ENCODE measurements at regions not wholly inside any gene's neighbourhood (a gene's known extent, or its start where the extent isn't known, plus 50 kb on each side); places are given as distances from the start of the nearest gene placed in this dataset.
"Not testable (repeated sequence)": the region's sequence is repeated elsewhere in the genome, so short reads cannot be mapped to it uniquely, and the experiment has no call there.

DNA sequence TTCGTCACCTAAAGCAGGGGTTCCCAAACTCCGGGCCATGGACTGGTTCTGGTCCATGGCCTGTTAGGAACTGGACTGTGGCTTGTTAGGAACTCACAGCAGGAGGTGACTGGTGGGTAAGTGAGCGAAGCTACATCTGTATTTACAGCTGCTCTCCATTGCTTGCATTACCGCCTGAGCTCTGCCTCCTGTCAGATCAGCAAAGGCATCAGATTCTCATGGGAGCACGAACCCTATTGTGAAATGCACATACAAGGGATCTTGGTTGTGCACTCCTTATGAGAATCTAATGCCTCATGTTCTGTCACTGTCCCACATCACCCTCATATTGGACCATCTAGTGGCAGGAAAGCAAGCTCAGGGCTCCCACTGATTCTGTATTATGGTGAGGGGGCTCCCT, 217.0 kb downstream of the ZFP36L2 start:
- DNase-seq: no peak

GRCh38 chr2:43008388-43008787, 216.0 kb upstream of the HAAO start:
- no peak for DNase-seq

DNA sequence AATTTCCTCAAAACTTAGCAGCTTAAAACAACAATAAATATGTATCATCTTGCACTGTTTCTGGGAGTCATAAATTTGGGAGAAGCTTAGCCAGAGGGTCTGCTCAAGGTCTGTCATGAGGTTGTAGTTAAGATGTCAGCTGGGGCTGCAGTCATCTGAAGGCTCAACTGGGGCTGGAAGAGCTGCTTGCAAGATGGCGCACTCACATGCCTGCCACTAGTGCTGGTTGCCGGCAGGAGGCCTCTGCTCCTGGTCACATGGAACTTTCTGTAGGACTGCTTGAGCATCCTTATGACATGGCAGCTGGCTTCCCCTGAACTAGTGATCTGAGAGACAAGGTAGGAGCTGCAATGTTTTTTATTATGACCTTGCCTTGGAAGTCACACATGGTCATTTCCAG, 215.5 kb upstream of the HAAO start:
- no peak for DNase-seq

DNA sequence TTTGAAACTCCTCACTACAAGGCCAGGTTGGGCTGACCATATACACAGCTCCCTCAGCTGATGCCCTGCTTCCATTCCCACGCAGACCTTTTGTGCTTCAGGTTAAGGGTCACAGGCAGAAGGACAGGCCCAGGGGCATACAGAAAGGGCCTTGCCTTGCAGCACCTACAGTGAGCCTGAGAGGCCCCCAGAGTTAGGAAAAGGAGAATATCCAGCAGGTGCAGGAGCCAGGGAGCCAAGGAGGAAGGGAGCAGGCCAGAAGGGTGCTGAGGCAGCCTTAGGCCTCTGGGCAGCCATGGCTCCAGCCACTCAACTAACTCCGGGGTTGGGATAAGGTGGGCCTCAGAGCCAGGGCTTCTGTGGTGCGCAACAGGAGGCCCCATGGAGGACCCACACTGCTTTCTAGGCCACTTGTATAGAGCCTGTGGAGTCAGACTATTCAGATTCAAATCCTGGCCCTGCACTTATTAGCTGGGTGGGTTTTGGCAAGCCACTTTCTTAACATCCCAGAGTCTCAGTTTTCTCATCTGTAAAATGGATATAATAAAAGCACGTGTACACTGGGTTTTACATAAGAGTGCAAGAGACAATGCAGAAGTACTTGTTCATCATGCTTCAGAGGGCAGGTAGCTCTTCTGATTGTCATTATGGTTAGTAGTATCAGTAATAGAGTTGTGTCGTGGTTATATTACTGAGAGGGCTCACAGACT, 214.6 kb upstream of the HAAO start:
- DNase-seq: no peak

DNA sequence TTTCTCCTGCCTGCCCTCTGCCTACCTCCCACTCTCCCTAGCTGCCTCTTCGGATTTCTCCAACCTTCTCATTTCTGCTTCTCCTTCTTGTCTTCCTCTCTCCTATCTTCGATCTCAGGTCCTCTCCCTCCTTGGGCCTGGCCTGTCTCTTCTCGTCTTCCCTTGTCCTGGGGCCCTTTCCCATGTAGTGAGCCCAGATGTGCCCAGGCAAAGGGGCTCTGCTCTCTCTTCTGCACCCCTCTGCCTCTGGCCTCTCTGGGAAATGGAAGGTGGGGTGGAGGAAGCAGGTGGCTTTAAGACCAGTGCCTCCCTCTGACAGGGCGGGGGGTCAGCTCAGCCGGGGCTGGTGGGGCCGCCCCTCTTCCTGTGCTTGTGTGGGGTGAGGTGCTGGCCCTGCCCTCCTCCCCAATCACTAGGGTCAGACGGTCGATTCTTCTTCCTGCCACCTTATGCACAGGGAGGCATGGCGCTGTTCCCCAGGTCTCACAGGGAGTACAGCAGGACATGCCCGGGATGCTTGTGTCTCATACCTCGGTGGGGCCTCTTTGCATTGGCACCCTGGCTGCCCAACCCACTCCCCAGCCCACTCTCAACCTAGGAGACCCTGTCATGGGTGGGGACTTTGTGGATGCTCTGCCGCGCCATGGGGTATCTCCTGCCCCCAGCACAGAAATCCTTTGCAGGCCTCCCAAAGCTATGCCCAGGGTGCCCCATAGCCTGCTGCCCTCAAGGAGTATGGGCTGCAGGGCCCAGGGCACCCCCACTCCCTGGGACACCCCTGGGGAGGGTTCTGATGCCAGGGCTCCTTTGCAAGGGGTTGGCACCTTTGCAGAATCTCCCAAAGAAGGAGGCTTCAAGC, 213.8 kb upstream of the HAAO start:
- no peak for DNase-seq

- no peak for DNase-seq
Measured at GRCh38 chr2:43005245-43005974, 213.0 kb upstream of the HAAO start.

DNA sequence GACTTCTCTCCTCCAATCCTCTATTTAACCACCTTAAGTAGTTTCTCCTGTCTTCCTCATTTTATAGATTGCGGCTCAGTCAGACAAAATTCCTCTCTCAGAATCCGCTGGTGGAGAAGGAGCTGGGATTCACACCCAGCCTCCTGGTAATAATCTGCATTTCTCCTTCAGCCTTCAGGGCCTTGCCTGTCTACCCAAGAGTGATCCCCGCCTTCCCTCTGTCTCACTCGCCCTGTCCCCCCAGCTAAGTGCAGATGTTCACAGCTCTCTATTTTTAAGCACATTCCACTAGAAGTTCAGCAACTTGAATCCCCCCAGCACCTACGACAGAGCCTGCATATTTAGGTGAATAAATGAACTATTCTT, 212.5 kb upstream of the HAAO start:
- no peak for DNase-seq

- not testable (repeated sequence) for DNase-seq
Measured at GRCh38 chr2:43004126-43004865, 211.9 kb upstream of the HAAO start.

- no peak for DNase-seq
Measured at GRCh38 chr2:43003702-43004101, 211.3 kb upstream of the HAAO start.

- DNase-seq: no peak
Measured at GRCh38 chr2:43001787-43002468, 209.5 kb upstream of the HAAO start.

- no peak for DNase-seq
Measured at GRCh38 chr2:43001055-43001378, 208.6 kb upstream of the HAAO start.

GRCh38 chr2:43000242-43001054, 208.1 kb upstream of the HAAO start:
- DNase-seq: no peak

DNA sequence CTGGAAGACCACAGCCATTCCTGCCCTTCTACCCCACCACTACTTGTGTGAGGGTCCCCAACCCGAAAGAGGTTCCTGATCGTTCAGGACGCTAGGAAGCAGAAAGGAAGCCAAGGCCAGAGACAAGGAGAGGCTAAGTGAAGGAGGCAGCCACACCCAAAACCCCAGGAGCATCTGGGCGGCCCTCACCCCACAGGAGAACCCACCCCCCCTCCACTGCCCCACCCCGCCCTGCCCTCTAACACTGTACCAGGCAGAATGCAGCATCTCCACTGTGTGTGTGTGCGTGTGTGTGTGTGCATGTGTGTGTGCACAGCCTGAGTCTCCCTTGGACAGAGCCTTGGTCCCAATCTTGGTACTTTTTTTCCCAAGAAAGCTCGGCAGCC, 207.5 kb upstream of the HAAO start:
- no peak for DNase-seq

DNA sequence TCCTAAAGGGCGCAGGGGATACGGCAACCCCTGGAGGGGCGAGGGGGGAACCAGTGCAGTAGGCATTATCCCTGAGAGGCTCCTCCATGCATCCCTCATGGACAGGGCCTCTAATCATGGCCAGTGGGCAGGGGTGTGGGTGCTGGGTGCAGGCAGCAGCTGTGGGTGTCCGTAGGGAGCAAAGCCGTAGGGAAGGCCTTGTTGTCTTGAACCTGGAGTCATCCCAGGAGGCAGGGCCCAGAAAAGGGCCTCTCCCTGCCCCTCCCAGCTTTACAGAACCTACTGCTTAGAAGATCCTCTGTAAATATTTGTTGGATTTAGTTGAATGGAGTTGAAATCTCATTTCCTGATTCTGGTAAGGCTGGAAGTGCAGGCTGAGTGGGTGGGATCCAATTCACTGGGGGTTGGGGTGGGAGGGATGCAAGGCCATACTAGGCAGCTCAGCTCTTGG, 207.0 kb upstream of the HAAO start:
- DNase-seq: no peak

- no peak for DNase-seq
Measured at GRCh38 chr2:42998721-42999120, 206.3 kb upstream of the HAAO start.

DNA sequence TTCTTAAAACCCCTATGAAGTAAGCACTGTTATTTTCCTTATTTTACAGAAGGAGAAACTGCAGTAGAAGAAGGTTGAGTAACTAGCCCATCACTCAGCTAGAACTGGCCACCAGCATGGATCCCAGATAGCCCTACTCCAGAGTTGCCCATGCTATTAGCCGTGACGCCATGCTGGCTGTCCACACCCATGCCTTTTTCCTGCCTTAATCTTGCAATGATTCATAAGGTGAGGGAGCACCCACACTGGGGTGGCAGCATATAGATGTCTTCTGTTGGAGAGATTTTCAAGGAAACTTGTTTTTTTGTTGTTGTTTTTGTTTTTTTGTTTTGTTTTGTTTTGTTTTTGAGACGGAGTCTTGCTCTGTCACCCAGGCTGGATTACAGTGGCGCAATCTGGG, 204.1 kb upstream of the HAAO start:
- DNase-seq: no peak

DNA sequence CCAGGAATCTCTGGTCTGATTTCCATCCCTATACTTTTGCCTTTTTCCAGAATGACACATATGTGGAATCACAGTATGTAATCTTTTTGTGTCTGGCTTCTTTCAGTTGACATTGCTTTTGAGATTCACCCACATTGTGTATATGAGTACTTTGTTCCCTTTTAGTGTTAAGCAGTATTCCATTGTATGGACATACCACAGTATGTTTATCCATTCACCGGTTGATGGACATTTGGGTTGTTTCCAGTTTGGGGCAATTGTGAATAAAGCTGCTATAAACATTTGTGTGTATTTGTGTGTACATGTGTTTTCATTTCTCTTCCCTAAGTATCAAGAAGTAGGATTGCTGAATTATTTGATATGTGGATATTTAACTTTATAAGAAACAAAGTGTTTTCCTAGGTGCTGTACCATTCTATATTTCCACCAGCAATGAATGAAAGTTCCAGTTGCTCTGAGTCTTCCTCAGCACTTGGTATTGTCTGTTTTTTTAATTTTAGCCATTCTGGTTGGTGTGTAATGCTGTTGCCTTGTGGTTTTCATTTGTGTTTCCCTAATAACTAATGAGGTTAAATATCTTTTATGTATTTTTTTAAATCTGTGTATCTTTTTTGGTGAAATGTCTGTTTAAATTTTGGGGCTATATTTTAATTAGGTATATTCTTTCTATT, 203.5 kb upstream of the HAAO start:
- no peak for DNase-seq

DNA sequence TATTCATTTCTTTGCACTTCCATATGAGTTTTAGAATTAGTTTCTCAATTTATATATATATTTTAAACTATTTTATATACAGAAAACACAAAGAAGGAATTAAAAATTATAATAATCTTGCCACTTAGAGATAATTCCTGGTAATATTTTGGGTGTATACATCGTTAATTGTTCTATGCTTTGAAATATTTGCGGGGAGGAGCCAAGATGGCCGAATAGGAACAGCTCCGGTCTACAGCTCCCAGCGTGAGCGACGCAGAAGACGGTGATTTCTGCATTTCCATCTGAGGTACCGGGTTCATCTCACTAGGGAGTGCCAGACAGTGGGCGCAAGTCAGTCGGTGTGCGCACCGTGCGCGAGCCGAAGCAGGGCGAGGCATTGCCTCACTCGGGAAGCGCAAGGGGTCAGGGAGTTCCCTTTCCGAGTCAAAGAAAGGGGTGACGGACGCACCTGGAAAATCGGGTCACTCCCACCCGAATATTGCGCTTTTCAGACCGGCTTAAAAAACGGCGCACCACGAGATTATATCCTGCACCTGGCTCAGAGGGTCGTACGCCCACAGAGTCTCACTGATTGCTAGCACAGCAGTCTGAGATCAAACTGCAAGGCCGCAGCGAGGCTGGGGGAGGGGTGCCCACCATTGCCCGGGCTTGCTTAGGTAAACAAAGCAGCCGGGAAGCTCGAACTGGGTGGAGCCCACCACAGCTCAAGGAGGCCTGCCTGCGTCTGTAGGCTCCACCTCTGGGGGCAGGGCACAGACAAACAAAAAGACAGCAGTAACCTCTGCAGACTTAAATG, 197.1 kb upstream of the HAAO start:
- DNase-seq: not testable (repeated sequence)

- not testable (repeated sequence) for DNase-seq
Measured at GRCh38 chr2:42988055-42988454, 195.7 kb upstream of the HAAO start.

All from NCI-H2107 (cell line).